ENCODE measurements at regions not wholly inside any gene's neighbourhood (a gene's known extent, or its start where the extent isn't known, plus 50 kb on each side); places are given as distances from the start of the nearest gene placed in this dataset.

GRCh38 chr1:34270181-34270580 lies 93.5 kb downstream of the C1orf94 start:
- no peak for DNase-seq (ENCODE audit: low spot score)
- intact Hi-C loops (cut with DNase I): no loop called here

- intact Hi-C loops (cut with DNase I): no loop called here
- DNase-seq (ENCODE audit: low spot score): no peak
Measured at GRCh38 chr1:34272152-34272551, 95.4 kb downstream of the C1orf94 start.

- no peak for DNase-seq (ENCODE audit: low spot score)
- intact Hi-C loops (cut with DNase I): no loop called here
Measured at GRCh38 chr1:34275150-34275549, 98.4 kb downstream of the C1orf94 start.

DNA sequence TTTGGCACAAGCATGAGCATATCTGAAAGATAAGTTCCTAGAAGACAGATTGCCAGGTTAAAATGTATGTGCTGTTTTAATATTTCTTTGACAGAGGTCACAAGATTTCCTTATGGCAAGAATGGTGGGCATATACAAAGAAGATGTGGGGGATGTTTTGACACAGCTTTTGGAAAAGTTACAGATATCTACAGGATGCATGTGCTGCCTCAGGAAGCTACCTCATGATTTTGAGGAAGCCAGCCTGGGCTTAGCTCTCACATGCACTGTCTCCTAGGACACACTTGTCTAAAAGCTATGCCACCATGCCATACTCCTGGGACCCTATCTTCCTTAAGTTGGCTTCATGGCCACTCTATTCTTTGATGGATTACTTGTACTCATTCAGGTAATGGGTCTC lies 99.9 kb downstream of the C1orf94 start:
- intact Hi-C loops (cut with DNase I): no loop called here
- DNase-seq (ENCODE audit: low spot score): no peak

- intact Hi-C loops (cut with DNase I): no loop called here
- DNase-seq (ENCODE audit: low spot score): no peak
Measured at GRCh38 chr1:34277150-34277549, 100.4 kb downstream of the C1orf94 start.

DNA sequence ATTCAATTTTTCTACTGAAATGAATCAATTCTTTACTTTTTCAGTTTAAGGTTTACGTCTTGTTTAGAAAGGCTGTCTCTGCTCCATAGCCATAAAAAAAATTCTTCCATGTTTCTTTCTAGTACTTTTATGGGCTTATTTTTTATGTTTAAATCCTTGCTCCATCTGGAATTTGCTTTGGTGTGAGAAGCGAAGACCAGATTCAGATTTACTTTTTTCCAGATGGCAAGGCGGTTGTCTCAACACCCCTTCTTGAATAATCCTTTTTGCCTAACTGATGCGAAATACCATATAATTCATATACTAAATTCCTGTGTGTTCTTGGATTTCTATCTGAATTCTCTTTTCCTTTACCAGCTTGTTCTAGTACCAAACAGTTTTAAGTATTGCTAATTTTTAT lies 101.5 kb downstream of the C1orf94 start:
- intact Hi-C loops (cut with DNase I): no loop called here
- no peak for DNase-seq (ENCODE audit: low spot score)

DNA sequence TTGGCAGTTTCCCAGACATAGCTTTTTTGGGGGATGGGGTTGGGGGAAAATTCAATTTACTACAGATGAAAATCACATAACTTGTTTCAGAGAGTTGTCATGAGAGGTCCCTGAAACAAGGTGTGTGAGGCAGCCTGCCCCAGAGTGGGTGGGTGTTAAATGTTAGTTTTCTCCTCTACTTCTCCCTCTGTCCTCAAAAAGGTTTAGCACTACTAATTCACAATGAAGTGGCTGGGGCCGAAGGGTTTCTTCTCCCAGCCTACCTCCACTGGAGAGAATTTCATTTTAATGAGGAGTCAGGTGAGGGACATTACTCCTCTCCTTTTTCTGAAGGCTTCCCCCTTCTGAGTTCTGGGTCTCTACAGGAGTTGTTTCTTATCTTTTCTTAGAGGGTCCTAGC lies 103.3 kb downstream of the C1orf94 start:
- intact Hi-C loops (cut with DNase I): no loop called here
- no peak for DNase-seq (ENCODE audit: low spot score)

DNA sequence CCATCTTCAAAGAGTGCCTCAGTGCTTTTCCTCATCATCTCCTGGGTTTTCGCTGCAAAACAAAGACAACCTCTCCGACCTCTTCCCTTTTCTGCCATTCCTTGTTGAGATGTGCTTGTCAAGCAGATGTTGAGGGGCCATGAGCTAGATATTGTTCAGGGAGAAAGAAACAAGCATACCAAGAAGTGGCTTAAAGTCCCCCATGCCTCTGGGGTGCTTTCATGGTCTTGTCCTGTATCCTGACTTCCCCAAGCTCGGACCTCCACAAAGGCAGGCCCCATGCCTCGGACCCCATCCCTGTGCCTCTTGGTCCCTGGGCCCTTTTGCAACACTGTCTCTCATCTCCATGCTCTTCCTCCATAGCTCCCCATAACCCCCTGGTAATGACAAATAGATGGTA lies 103.8 kb downstream of the C1orf94 start:
- intact Hi-C loops (cut with DNase I): no loop called here

DNA sequence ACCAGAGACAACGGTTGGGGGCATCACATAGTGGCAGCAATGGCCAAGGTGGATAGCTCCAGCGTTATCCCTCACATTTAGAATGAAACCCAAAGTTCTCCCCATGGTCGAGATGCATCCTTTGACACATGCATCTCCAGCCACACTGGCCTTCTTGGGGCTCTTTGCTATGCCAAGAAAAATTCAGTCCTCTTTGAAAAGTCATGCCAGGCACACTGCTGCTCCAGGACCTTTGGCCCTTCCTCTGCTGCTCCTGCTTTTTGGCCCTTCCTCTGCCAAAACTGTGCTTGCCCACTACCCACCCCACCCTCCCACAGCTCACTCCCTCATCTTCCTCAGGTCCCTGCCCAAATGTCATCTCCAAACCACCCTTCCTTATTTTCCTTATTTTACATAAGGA lies 106.4 kb downstream of the C1orf94 start:
- DNase-seq (ENCODE audit: low spot score): no peak
- intact Hi-C loops (cut with DNase I): no loop called here

More for the DNA sequence above, 103.8 kb downstream of the C1orf94 start:
- no peak for DNase-seq (ENCODE audit: low spot score)

DNA sequence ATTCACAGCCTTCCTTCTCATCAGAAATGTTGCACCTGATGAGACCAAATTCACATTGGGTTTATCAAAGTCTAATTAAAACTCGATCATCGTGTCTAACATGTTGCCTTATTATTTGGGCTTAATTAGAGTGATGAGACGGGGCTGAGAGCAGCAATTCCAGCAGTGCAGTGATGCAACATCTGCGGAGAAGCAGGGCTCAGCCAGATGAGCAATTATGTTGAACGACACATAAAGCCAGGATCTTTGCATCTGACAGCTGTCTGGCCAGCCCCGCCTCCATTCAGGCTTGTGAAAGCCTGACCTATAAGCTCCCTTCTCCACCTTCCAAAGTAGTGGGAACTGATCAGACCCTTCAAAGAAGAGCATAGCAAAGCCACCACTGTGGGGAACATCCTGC lies 109.8 kb downstream of the C1orf94 start:
- no peak for DNase-seq (ENCODE audit: low spot score)
- intact Hi-C loops (cut with DNase I): no loop called here

DNA sequence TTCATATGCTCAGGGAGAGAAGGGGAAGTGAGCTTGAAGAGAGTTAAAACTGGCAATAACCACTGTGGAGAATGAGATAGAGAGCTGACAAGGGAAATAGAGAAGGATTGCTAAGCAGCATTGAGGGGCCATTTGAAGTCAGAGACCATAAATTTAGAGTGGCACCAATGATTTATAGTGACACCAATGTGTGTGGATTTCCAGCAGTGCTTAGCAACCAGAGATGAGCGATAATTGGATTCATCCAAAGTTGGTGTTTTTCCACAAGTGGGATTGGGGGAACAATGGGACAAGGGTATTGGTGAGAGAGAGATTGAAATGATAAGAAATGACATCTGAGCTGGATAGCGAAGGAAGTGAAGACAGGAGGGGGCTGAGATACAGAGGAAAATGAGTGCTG lies 114.1 kb downstream of the C1orf94 start:
- intact Hi-C loops (cut with DNase I): no loop called here
- no peak for DNase-seq (ENCODE audit: low spot score)

GRCh38 chr1:34292472-34292871 lies 115.8 kb downstream of the C1orf94 start:
- intact Hi-C loops (cut with DNase I): no loop called here
- no peak for DNase-seq (ENCODE audit: low spot score)

- no peak for DNase-seq (ENCODE audit: low spot score)
- intact Hi-C loops (cut with DNase I): no loop called here
Measured at GRCh38 chr1:34296059-34296458, 119.4 kb downstream of the C1orf94 start.

DNA sequence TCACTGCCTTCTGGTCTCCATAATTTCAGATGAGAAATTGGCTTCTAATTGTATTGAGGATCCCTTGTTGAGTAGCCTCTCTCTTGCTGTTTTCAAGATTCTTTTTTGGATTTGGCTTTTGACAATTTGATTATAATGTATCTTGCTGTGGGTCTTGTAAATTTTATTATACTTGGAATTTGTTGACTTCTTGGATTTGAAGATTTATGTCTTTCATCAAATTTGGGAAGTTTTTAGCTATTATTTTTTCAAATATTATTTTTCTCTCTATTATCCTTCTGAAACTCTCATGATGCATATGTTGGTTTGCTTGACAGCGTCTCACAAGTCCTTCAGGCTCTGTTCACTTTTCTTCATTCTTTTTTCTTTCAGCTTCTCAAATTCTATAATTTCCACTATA lies 126.1 kb downstream of the C1orf94 start:
- intact Hi-C loops (cut with DNase I): no loop called here
- no peak for DNase-seq (ENCODE audit: low spot score)

DNA sequence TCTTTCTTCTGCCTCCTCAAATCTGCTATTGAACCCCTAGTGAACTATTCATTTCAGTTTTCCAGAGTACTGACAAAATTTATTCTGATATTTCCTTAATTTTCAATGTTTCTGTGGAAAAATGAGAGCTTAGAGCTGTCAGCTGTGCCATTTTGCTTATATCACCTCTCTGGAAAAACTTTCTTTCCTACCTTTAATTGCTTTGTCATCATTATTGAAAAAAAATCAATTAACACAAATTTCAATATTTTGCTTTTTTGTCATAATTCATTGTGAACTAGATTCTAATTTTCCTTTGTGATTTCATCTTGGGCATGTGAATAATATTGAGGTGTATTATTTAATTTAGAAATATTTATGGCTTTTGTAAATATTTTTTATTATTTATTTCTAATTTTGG lies 126.5 kb downstream of the C1orf94 start:
- DNase-seq (ENCODE audit: low spot score): no peak
- intact Hi-C loops (cut with DNase I): no loop called here

DNA sequence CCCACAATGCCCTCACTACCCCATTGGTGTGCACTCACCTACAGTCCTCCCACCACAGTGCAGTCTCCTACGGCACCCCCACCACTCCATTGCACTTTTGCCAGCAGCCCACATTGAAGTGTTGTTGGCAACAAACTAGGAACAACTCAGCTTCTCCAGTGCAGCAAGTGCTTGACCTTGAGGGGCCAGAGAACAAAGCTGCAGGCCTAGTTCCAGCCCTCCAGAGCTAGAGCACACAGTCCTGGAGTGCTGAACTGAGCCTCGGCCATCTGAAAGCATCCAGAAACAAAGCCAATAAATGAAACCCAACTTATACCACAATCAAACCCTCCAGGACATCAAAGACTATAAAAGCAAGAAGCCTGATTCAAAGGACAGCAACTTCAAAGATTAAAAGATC lies 129.9 kb downstream of the C1orf94 start:
- intact Hi-C loops (cut with DNase I): no loop called here
- DNase-seq (ENCODE audit: low spot score): no peak

GRCh38 chr1:34312359-34312758 lies 135.7 kb downstream of the C1orf94 start:
- intact Hi-C loops (cut with DNase I): no loop called here
- DNase-seq (ENCODE audit: low spot score): no peak

DNA sequence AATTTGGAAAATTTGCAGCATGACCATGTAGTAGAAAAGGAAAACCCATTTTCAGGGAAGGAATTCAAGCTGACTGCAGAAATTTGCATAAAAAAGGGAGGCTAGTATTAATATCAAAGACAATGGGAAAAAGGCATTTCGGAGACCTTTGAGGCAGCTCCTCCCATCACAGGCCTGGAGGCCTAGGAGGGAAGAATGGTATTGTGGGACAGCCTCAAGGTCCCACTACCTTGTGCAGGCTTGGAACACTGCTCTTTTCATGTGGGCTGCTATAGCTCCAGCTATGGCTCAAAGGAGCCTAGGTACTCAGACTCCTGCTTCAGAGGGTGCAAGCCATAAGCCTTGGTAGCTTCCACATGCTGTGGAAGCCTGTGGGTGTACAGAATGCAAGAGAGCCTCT lies 139.3 kb downstream of the C1orf94 start:
- no peak for DNase-seq (ENCODE audit: low spot score)
- intact Hi-C loops (cut with DNase I): no loop called here

DNA sequence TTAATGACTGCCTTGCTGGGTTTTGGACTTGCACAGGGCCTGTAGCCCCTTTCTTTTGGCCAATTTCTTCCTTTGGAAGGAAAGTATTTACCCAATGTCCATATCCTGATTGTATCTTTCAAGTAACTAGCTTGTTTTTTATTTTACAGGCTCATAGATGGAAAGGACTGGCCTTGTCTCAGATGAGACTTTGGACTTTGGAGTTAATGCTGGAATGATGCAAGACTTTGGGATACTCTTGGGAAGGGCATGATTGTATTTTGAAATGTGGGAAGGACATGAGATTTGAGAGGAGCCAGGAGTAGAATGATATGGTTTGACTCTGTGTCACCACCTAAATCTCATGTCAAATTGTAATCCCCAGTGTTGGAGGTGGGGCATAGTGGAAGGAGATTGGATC lies 140.1 kb downstream of the C1orf94 start:
- no peak for DNase-seq (ENCODE audit: low spot score)
- intact Hi-C loops (cut with DNase I): no loop called here

DNA sequence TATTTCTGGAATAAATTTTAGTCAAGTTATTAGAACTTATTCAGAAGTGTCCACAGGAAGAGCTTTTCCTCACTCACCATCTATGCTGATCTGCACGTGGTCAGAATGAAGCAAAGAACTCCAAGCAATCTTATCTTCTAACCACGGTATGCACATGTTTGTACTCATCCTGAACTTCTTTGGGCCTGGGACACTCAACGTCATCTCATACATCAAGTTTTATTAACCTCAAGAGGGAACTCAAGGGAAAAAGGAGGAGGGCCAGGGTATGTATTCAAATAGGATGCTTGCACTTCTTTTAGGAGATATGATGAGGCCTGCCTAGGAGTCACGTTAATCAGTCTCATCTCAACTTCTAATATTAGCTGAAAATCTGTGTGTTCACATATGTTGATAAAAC lies 142.5 kb downstream of the C1orf94 start:
- intact Hi-C loops (cut with DNase I): no loop called here
- no peak for DNase-seq (ENCODE audit: low spot score)

DNA sequence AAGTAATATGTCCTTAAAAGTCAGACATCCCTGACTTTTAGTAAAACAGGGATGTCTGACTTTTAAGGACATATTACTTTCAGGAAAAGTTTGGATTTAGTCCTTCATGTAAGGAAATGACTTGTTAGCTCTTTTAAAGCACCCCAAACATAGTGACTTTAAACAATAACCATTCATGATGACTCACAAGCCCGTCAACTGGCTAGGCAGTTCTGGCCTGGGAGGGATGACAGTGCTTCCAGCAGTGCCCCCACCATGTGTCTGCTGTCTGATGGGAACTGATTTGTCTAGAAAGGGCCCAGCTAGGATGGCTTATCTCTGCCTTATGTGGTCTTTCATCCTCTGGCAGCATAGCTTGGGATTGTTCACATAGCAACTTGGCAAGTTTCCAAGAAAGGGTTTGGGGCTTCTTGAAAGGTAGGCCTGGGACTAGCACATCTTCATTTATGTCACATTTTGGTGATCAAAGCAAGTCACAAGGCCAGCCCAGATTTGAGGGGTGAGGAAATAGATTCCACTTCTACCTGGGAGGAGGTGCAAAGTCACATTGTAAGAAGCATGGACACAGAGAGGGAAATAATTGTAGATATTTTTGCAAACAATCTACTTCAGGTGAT lies 143.5 kb downstream of the C1orf94 start:
- intact Hi-C loops (cut with DNase I): no loop called here
- DNase-seq (ENCODE audit: low spot score): no peak

DNA sequence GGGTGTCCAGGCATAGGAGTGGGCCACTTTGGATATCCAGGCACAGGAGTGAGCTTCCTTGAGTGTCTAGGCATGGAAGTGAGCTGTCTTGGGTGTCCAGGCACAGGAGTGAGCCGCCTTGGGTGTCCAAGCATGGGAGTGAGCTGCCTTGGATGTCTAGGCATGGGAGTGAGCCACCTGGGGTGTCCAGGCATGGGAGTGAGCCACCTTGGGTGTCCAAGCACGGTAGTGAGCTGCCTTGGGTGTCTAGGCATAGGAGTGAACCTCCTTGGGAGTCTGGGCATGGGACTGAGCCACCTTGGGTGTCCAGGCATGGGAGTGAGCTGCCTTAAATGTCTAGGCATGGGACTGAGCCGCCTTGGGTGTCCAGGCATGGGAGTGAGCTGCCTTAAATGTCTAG lies 146.3 kb downstream of the C1orf94 start:
- no peak for DNase-seq (ENCODE audit: low spot score)
- intact Hi-C loops (cut with DNase I): no loop called here

Measured in cardiac septum (tissue), 1 donor.